ENCODE measurements at regions not wholly inside any gene's neighbourhood (a gene's known extent, or its start where the extent isn't known, plus 50 kb on each side); places are given as distances from the start of the nearest gene placed in this dataset.

- TF ChIP-seq EZH2 (IDR thresholded peaks at IDR 0.05; ENCODE audit: insufficient read depth, poor library complexity, severe bottlenecking), result no peak
- no peak for TF ChIP-seq EZH2phosphoT487 (IDR thresholded peaks at IDR 0.05; ENCODE audit: insufficient read depth, low read depth)
Observed at GRCh38 chr3:930866-931265, 162.0 kb upstream of the CNTN6 start.
